ENCODE measurements at regions not wholly inside any gene's neighbourhood (a gene's known extent, or its start where the extent isn't known, plus 50 kb on each side); places are given as distances from the start of the nearest gene placed in this dataset.
A peak's percentile ranks its signal among the peaks of the same experiment; 100 is the strongest.

DNA sequence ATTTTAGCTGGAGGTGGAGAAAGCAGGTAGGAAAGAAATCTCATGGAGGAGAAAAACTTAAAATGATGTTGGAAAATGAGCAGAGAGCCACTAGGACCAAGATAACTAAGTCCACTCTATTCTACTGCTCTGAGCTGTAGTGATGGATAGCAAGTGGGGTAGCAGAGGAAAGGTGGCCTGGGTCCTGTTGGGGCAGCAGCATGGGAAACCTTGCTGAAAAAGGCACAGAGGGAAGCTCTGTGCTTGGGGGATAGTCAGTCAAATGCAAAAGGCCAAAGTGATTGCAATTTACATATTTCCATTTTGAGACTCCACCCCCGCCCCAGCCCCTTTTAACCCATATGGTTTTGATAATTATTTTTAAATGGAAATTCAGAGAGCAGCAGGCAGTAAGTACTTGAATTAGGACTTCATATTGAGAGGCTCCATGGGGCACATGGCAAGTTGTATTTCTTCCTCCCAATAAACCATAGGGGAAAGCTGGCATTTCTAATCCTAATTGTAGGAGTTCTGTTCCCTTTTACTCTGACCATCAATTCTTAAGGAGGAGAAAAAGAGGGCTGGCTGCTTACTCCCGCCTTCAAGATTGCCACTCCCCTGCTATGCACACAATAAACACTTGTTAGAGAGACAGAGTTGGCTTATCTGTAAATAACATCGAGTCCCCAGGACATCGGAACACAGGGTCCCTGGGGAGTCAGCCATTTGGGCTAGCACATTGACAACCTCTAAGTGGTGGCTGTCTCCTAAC is 1341.5 kb upstream of the TENM4 start:
- H3K4me3 Mint-ChIP-seq = no peak overlapping the region
- H3K27ac Mint-ChIP-seq = no peak overlapping the region
- no peaks in the 10 kb centered on the region for H3K9me3 Mint-ChIP-seq
- no peaks in the 10 kb centered on the region for H3K36me3 Mint-ChIP-seq (ENCODE audit: low read depth)
- no peak for DNase-seq
- H3K27me3 Mint-ChIP-seq (ENCODE audit: low read depth, poor library complexity) = peaks cover 3% of the 10 kb centered on the region
- TF ChIP-seq CTCF (IDR thresholded peaks at IDR 0.05) = no peak
- peaks cover 7% of the 10 kb centered on the region for H3K4me1 Mint-ChIP-seq

GRCh38 chr11:80779905-80780605 is 1339.2 kb upstream of the TENM4 start:
- H3K4me1 Mint-ChIP-seq = peaks cover 7% of the 10 kb centered on the region
- no peak for DNase-seq
- H3K9me3 Mint-ChIP-seq = no peaks in the 10 kb centered on the region
- H3K27me3 Mint-ChIP-seq (ENCODE audit: low read depth, poor library complexity) = peaks cover 6% of the 10 kb centered on the region
- no peak overlapping the region for H3K4me3 Mint-ChIP-seq
- no peak overlapping the region for H3K27ac Mint-ChIP-seq
- TF ChIP-seq CTCF (IDR thresholded peaks at IDR 0.05) = no peak
- no peaks in the 10 kb centered on the region for H3K36me3 Mint-ChIP-seq (ENCODE audit: low read depth)

DNA sequence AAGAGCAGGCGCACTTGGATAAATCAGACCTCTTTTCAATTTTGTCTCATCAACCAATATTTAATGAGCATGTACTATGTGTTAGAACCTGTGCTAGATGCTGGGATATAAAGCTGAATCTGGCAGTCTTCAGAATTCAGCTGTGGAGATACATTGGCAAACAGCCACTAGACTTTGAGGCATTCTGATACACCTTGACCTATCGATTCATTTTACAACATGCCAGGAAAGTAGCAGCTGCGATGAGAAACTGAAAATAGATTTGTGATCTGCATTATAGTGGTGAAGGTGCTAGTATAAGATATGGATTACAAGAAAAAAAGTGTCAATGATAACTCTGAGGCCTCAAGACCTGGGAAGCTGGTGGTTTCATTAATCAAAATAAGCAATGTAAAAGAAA is 1338.1 kb upstream of the TENM4 start:
- H3K9me3 Mint-ChIP-seq = no peaks in the 10 kb centered on the region
- no peaks in the 10 kb centered on the region for H3K36me3 Mint-ChIP-seq (ENCODE audit: low read depth)
- peaks cover 7% of the 10 kb centered on the region for H3K4me1 Mint-ChIP-seq
- no peak overlapping the region for H3K4me3 Mint-ChIP-seq
- no peak for DNase-seq
- no peak for TF ChIP-seq CTCF (IDR thresholded peaks at IDR 0.05)
- peaks cover 6% of the 10 kb centered on the region for H3K27me3 Mint-ChIP-seq (ENCODE audit: low read depth, poor library complexity)
- H3K27ac Mint-ChIP-seq = no peak overlapping the region

DNA sequence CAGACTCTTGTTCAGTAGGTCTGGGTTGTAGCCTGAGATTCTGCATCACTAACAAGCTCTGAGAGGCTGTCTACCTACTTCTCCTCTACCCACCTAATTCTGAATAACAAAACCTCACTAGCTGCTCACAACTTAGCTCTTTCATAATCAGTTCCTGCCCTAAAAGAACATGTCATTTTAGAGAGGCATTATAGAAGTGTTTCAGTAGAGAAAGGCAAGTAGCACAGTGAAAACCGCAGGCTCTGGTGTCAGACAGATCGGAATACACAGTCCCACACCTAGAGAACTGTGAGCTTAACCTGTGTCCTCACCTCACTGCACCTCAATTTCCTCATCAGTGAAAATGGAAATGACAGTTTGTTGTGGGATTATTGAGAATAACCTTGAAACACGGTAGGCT is 1337.6 kb upstream of the TENM4 start:
- Mint-ChIP-seq H3K27me3 (ENCODE audit: low read depth, poor library complexity) (peaks cover 6% of the 10 kb centered on the region), H3K4me3 (no peak overlapping the region), H3K27ac (no peak overlapping the region), H3K4me1 (peaks cover 7% of the 10 kb centered on the region), H3K9me3 (no peaks in the 10 kb centered on the region), H3K36me3 (ENCODE audit: low read depth) (no peaks in the 10 kb centered on the region)
- TF ChIP-seq CTCF (IDR thresholded peaks at IDR 0.05) = no peak
- DNase-seq = no peak

- H3K4me1 Mint-ChIP-seq = peaks cover 6% of the 10 kb centered on the region
- H3K27ac Mint-ChIP-seq = no peak overlapping the region
- DNase-seq = no peak
- H3K9me3 Mint-ChIP-seq = no peaks in the 10 kb centered on the region
- no peak for TF ChIP-seq CTCF (IDR thresholded peaks at IDR 0.05)
- H3K27me3 Mint-ChIP-seq (ENCODE audit: low read depth, poor library complexity) = peaks cover 6% of the 10 kb centered on the region
- no peaks in the 10 kb centered on the region for H3K36me3 Mint-ChIP-seq (ENCODE audit: low read depth)
- H3K4me3 Mint-ChIP-seq = no peak overlapping the region
Observed at GRCh38 chr11:80773919-80774318, 1333.1 kb upstream of the TENM4 start.

DNA sequence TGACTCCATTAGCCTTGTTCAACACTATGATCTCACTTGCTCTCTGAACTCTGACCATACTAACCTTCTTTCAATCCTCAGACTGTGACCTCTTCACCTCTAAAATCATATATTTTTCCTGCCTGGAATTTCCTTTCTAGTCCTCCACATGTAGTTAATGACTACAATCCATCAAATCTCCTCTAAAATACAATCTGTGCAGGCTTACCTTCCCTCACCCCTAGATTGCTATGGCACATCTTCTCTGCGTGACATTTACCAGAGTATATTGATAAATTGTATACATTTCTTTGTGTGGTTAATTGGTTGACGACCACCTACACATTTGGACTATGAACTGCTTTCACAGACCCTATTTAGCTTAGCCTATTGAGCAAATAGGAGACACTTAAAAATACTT is 1330.2 kb upstream of the TENM4 start:
- H3K27ac Mint-ChIP-seq = peak overlapping the region; percentile 8
- H3K27me3 Mint-ChIP-seq (ENCODE audit: low read depth, poor library complexity) = peaks cover 8% of the 10 kb centered on the region
- no peak for DNase-seq
- H3K4me3 Mint-ChIP-seq = no peak overlapping the region
- H3K9me3 Mint-ChIP-seq = no peaks in the 10 kb centered on the region
- peaks cover 6% of the 10 kb centered on the region for H3K4me1 Mint-ChIP-seq
- TF ChIP-seq CTCF (IDR thresholded peaks at IDR 0.05) = no peak
- H3K36me3 Mint-ChIP-seq (ENCODE audit: low read depth) = no peaks in the 10 kb centered on the region

All from nephron progenitor cell (in vitro differentiated cells).